Forelimb muscle (tissue), 1 donor: ENCODE measurements at regions not wholly inside any gene's neighbourhood (a gene's known extent, or its start where the extent isn't known, plus 50 kb on each side); places are given as distances from the start of the nearest gene placed in this dataset.
"Not testable (repeated sequence)": the region's sequence is repeated elsewhere in the genome, so short reads cannot be mapped to it uniquely, and the experiment has no call there.

Experiments used
- DNase-seq: peaks from one replicate; pipeline ENCODE4 v3.0.0-alpha.2; 2013; ENCODE audit warnings: low read depth

DNA sequence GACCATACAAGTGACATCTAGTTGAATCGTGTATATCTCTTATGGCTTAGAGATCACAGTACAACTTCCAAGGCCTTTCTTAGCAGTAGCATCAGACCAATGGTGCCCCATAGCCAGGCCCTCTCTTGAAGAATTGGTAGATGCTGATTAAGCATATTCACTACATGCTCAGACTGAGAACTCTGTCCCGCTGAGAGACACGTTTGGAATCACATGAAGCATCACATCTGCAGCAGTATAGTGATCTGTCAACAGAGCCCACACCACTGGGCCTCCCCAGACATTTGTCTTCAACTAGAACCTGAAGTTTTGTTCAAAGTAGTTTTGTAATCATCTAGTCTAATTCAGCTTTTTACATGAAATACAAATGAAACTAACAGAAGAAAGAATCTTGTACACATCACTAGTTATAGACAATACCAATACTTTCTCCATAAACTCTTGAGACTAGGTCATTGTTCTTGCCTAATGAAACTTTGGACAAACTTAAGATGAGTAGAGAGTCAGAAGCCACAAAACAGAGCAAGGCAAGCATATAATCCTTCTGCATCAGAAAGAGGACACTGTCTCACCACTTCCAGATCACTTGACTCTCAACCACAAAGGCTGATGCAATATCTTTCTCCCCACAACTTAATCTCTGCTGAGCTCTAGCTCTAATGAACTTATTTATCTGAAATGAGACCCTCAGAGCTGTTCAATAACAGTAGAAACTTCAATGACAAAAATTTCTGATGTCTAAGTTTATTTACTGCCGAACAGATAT lies 182.7 kb downstream of the TBX18 start:
- no peak for DNase-seq

DNA sequence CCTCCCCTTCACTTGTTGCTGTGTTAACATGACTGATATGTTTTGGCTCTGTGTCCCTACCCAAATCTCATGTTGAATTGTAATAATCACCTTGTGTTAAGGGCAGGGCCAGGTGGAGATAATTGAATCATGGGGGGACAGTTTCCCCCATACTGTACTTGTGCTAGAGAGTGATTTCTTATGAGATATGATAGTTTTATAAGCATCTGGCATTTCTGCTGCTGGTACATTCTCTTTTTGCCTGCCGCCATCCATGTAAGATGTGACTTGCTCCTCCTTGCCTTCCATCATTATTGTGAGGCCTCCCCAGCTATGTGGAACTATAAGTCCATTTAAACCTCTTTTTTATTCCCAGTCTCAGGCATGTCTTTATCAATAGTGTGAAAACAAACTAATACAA lies 185.0 kb downstream of the TBX18 start:
- DNase-seq = no peak

DNA sequence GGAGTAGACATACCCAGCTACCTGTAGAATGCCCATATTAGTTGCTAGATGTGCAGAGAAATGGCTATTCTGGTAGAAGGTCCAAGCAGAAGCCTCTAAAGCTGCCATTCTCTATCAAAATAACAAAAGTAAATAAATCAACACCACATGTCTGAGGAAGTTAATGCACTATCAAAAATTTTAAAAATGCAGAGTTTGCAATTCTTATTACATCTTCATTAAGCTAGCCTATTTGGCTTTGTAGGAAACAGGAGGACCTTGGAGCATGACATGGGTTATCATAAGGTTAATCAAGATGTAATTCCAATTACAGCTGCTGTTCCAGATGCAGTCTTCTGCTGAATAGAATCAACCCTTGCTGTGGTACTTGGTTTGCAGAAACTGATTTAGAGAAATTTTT lies 188.4 kb downstream of the TBX18 start:
- DNase-seq = no peak

DNA sequence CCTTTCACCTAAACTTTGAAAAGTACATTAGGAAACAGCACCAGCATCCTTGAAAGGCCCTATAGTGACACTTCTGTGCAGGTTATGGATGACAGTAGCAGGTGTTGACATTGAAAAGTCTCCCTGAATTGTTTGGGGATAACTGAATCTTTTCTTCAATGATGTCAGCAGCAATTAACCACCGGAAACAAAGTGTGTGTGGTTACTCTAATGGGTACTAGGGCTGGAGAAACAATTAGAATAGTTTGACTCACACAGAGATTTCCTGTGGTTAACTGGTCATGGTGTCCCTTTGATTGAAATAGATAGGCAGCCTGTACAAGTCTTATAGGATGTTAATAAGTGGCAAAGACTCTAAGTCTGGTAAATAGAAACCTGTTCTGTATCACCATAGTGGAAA lies 189.1 kb downstream of the TBX18 start:
- DNase-seq = no peak

DNA sequence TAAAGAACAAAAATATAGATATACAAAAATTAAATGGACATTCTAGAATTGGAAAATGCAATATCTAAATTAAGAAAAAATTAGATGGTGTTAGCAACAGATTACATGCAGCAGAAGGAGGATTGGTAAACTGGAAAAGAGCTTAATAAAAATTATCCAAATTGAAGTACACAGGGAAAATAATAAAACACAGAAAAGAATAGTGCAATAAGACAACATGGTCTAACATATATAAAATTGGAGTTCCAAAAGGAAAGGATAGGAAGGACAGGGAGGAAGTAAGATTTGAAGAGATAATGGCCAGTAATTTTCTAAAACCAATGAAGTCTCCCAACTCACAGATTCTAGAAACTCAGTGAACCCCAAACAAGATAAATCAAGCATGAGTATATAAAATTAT lies 194.5 kb downstream of the TBX18 start:
- no peak for DNase-seq

DNA sequence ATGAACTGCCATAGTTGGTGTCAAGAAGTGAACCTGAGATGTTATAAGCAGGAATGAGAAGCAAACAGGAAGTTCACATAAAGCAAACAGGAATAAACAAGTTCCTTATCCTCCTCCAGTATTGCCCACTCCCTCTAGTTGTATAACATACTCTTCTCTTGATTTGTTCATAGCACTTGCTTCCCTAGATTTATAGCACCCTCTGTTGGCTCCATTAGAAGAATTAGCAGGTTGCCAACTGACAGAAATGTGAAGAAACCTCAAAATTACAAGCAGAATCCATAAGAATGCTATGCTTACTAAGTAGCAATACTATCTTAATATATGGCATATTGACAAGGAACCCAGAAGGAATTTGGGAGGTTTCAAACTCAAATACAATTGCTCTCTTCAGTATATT lies 195.4 kb downstream of the TBX18 start:
- DNase-seq = no peak

DNA sequence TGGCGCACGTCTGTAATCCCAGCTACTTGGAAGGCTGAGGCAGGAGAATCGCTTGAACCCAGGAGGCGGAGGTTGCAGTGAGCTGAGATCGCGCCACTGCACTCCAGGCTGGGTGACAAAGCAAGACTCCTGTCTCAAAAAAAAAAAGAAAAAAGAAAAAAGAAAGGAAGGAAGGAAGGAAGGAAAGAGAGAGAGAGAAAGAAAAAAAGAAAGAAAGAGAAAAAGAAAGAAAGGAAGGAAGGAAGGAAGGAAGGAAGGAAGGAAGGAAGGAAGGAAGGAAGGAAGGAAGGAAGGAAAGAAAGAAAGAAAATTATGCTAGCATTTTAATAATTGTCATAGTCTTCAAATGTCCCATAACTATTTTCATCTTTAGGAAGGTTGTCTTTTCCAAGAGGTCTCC lies 198.7 kb downstream of the TBX18 start:
- not testable (repeated sequence) for DNase-seq

DNA sequence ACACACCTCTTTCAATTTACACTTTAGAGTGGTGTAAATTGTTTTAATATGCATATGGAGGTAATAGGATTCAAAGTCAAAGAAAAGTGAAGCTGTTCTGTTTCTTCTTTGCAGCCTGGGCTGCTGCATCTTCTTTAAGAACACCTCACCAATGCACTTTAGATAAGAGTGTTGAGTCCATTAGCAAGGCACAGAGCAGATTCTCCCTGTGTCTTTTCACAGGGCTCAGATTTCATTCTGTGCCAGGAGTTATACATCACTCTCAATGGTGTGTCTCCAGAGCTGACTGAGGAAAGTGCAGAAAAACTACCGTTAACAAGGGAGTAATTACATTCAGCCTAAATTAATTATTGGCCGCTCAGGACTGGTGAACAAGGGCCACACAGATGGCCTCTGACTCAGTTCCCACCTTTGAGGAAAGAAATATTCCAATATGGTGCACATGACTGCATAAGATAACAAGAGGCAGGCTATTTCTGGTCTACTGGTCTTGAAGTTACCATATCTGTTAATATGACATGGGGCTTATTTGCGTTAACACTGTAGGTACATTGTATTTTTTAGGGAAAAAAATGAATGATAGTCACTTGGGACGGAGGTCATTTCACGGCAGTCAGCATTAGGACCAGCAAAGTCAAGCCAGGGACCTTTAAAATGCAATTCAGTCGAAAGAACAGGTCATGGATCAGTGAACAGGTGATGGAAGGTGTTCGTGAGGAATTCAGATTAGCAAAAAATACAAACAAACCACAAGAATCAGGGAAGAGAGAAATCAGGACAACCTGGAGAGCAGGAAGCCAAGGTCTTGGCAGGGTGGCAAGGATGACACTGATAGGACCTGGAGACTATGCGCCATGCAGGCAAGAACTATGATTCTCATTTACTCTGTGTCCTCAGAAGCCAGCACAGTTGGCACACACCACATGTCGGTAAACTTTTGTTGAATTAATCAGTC lies 203.7 kb downstream of the TBX18 start:
- DNase-seq = no peak

DNA sequence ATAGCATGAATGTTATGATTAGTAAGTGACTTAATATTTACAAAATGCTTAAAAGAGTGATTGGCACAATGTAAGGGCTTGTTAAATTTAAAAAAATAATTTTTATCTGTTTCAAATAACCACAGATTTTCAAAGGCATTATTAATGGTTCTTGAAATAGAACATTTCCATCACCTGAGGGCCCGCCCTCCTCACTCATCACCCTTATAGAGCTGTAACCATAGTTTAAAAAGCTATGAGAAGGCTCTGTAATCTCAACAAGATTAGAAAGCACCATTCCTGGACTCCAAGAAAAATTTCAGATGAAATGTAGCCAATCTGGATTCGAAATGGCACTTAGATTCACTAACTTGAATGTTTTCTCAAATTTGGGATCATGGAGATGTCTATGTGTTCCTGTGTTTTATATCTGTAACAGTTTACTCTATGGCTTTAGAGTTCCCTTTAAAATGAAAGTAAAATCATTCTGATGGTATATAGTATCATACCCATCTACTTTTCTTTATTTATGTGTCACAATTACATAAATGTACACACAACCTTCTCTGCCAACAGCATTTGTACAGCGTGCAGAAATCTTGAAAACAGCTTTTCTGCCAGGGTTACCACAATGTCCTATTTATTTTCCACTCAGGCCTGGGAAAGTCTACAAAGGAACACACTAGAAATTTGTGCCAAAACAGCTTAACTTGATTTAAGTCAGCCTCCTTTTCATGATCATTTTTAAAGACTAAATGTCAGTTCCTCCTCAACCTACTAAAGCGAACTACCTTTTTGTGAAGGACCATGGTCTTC lies 207.7 kb downstream of the TBX18 start:
- DNase-seq = no peak

DNA sequence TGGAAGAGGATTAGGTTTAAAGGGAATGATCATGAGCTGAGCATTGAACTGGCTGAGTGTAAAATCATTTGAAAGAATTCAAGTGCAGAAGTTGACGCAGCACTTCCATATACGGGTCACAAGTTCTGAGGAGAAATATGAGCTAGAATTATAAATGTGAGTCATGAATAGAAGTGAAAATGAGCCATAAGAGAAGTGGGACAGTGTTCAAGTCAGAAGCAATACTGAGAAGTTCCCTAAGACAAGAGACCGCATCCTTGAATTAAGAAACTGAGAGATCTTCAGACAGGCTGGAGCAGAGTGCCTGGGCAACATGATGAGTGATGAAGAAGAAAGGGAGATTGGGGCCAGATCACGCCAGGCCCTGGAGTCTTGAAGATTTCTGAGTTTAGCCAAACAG lies 209.7 kb downstream of the TBX18 start:
- no peak for DNase-seq

DNA sequence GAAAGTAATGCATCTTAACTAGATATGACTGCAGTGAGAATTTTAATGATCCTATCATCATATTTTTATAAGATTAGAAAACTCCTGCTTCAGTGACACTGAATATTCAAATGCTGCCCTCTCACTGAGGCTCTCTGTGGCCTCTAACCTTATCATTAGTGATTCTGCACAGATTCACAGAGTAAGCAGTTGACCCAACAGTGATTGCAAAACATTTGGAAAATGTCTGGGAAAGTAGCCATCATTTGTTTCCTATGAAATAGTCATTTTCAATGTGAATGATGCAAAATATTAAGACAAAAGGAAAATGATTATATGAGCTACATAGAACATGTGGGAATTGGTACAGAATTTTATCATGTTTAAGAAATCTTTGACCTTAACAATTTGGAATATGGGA lies 210.3 kb downstream of the TBX18 start:
- DNase-seq = peak; percentile 56

DNA sequence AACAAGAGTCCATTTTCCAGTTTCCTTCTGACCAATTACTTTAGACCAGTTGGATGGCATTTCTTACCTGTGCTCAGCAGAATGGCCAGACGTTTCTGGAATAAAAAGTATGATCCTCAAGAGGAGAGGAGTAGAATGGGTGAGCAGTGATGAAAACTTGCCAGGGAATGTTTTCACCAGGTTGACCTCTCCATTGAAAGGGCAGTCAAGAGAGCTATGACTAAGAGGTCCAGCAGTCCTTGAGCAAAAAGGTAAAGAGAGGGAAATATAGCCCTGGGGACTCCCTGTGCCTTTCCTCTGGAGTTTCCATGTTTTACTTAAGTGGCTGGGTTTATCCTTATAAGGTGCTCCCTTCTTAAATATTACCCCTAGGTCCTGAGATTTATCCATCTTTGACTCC lies 210.9 kb downstream of the TBX18 start:
- DNase-seq = no peak

DNA sequence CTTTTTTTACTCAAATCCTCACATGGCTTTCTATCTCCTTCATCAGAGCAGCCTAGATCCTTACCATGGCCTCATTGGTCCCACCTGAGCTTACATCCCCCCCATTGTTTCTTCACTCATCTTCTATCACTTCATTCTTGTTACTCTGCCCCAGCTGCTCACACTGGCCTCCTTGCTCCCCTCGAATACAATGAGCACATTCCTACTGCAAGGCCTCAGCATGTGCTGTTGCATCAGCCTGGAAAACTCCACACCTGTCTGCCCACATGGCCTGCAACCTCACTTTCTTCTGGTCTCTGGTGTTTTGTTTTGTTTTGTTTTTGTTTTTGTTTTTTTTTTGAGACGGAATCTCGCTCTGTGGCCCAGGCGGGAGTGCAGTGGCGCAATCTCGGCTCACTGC lies 212.6 kb downstream of the TBX18 start:
- no peak for DNase-seq

DNA sequence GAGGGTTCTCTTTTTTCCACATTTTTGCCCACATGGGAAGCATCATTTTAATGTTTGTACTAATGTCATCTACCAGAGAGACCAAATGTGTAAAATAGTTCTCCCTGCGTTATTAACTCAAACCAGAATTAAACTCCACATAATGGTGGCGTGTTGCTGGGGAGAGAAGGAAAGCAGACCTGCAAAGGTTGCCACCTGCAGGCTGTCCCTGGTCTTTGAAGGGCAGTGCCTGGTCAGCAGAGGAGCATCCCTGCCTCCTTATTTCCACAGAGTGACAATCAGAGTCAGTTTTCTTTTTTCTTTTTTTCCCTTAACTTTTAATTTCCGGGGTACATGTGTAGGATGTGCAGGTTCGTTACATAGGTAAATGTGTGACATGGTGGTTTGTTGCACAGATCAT lies 214.5 kb downstream of the TBX18 start:
- DNase-seq = no peak

DNA sequence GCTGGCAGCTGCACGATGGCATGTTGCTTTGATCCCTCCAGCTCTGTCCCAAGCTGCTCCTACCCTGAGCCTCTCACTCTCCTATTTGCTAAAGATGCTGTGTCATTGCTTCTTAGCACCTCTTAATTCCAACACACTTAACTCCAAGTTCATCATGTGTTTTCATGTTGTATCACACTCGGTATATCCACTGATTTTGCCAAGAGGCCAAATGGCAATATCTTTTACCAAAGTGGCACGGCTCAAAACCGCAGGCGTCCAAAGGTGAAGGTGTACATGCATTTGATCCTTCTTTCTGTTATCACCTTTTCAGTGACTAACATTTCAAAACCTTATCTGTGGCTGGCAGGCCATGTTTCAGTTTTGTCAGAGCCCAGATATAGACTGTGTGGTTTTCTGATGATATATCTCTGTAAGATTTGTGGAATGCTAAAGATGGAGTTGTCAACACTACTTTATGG lies 217.0 kb downstream of the TBX18 start:
- DNase-seq = no peak

DNA sequence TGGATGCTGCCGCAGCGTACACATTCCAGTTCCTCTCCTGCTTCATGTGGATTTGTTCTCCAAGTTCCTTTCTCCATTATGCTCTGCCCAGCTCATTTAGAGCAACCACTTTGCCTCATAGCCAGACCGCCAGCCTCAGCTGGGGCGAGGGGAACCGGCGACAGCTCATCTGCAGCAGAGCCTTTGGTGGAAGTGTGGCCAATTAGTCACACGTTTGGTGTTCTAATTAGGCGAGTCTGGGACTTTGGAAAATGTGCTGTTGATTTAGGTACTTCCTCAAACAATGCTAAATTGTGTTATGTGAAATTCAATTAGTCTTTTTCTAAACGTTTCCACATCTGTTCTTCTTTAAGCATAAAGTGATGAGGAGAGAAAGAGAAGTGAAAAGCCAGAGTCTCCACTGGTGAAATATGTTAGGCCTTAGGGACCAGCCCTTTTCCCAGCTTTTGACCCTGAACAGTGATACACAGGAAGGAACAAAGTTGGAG lies 217.9 kb downstream of the TBX18 start:
- DNase-seq = no peak

DNA sequence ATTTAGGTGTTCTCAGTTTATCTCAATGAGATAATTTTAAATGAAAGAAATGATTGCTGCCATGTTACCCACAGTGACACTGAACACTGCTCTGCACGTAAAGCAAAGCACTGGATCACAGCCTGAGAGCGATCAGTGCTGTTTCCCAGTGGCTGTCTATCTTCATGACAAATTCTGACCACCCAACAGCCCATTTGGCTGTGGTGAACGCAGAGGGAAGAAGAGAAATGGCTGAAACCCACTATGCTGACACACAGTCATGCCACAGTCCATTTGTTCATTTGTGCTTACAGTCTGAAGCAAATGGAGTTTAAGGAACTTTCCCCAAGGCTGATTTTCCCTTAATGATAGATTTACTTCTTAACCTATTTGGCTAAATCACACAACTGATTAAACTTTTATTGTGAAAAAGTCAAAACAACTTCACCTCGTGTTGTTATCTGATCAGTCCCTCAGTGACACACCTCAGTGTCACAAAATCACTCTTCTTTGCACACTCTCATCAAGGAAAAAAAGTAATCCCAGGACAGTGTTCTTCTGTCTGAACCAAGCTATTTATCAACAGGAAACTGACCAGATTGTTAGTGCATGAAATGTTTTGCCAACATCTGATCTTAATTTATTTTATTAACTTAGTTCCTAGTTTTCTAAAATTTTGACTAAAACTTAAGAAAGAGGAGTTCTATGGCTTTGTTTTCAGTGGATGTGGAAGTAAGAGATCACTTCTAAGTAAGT lies 225.1 kb downstream of the TBX18 start:
- no peak for DNase-seq

DNA sequence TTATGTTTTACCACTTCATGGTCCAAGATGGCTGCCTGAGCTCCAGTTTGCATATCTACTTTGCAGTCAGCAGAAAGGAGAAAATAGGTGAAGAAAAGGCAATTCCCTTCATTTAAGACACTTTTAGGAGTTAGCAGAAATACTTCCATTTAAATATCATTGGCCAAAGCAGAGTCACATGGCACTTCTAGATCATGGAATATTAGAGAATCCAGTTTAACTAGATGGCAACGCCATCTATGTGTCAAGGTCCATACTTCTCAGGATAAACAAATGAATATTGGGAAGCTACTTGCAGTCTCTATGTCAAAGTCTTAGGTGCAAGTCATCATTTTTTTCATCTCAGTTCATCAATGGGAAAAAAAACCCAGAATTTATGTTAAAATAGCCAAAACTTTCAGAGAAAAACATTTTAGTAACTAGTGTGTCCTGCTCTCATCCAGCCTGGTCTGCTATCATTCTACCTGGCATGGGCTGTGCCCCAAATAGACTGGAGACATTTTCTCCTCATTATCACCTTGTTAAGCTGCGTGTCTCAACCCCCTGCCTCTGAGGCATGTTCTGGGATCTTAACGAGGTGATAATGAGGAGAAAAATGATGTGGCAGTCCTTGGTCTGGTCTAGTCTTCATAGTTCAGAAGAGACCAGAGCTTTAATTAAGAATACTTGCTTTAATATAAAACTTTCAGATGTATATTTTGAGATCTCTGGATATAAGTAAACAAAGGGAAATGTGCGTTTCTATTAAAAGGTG lies 227.3 kb downstream of the TBX18 start:
- DNase-seq = no peak

DNA sequence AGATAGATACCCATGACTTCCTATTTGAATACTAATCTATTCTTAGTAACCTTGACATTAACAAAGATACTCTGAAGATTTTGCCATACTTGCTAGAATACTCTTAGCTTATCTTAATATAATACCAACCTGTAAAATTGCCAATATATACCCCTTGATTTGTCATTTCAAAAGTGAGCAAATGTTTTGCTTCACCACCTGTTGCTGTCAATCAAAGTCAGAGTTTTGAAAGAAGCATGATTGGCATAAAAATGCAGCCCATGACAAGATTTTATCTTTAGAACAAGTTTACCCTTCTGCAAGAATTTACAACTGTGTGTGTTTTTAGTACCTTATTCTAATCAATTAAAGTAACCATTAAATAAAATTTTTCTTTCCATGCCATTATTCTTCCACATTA lies 236.2 kb downstream of the TBX18 start:
- DNase-seq = no peak

DNA sequence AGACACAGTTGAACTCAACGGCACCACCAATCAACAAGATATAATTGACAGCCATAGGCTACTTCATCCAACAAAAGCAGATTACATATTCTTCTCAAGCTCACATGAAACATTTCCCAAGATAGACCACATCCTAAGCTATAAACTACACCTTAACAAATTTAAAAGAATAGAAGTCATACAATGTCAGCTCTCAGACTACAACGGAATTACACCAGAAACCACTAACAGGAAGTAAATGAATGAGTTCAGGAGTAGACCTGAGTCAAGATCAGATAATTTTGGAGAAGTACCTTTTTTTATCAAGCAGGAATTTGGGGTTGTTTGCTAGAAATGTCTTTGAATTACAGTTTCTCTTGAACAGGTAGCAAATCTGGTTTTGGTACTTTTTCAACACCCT lies 237.8 kb downstream of the TBX18 start:
- DNase-seq = no peak

DNA sequence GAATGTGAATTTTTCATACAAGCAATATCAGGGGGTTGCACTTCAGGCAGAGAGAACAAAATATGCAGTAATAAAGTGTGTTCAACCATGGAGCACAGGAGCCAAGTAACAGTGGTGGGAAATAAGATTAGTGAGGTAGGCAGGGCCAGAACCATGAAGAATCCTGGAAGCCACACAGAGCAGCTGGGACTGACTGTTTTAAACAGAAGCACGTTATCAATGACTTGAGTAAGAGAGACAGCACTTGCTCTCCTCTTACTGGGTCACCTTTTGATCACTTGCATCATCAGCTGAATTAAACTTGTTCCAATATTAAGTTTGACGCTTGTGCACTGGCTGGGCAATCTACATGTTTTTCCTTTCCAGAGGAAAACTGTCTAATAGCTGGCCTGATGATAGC lies 238.5 kb downstream of the TBX18 start:
- no peak for DNase-seq
